ENCODE measurements at regions not wholly inside any gene's neighbourhood (a gene's known extent, or its start where the extent isn't known, plus 50 kb on each side); places are given as distances from the start of the nearest gene placed in this dataset.
"Not testable (repeated sequence)": the region's sequence is repeated elsewhere in the genome, so short reads cannot be mapped to it uniquely, and the experiment has no call there.

GRCh38 chr1:200294241-200294640, 115.6 kb downstream of the ZNF281 start:
- in situ Hi-C loops (cut with HindIII; ENCODE audit: low pct_ligation_motif_present, low pct_unique_long_range_greater_than_20kb, low sequenced_read_pairs) = loop anchor here (25.0 kb wide), 1 partner anchor 193 kb away; no protein-coding TSS in a partner anchor
- DNase-seq = peak; percentile 11

- in situ Hi-C loops (cut with HindIII; ENCODE audit: low pct_ligation_motif_present, low pct_unique_long_range_greater_than_20kb, low sequenced_read_pairs) = loop anchor here (25.0 kb wide), 1 partner anchor 195 kb away; no protein-coding TSS in a partner anchor
Observed at GRCh38 chr1:200292699-200293098, 117.1 kb downstream of the ZNF281 start.

GRCh38 chr1:200291106-200291505, 118.7 kb downstream of the ZNF281 start:
- DNase-seq = no peak
- in situ Hi-C loops (cut with HindIII; ENCODE audit: low pct_ligation_motif_present, low pct_unique_long_range_greater_than_20kb, low sequenced_read_pairs) = loop anchor here (25.0 kb wide), 1 partner anchor 196 kb away; no protein-coding TSS in a partner anchor

More at GRCh38 chr1:200292699-200293098, 117.1 kb downstream of the ZNF281 start:
- DNase-seq = no peak

GRCh38 chr1:200290010-200290685, 119.7 kb downstream of the ZNF281 start:
- peak; percentile 28 for DNase-seq
- in situ Hi-C loops (cut with HindIII; ENCODE audit: low pct_ligation_motif_present, low pct_unique_long_range_greater_than_20kb, low sequenced_read_pairs) = loop anchor here (25.0 kb wide), 1 partner anchor 197 kb away; no protein-coding TSS in a partner anchor

GRCh38 chr1:200288226-200288625, 121.6 kb downstream of the ZNF281 start:
- DNase-seq = no peak
- in situ Hi-C loops (cut with HindIII; ENCODE audit: low pct_ligation_motif_present, low pct_unique_long_range_greater_than_20kb, low sequenced_read_pairs) = loop anchor here (25.0 kb wide), 1 partner anchor 199 kb away; no protein-coding TSS in a partner anchor

- in situ Hi-C loops (cut with HindIII; ENCODE audit: low pct_ligation_motif_present, low pct_unique_long_range_greater_than_20kb, low sequenced_read_pairs) = loop anchor here (25.0 kb wide), 1 partner anchor 203 kb away; no protein-coding TSS in a partner anchor
- DNase-seq = not testable (repeated sequence)
Observed at GRCh38 chr1:200284236-200284635, 125.6 kb downstream of the ZNF281 start.

- in situ Hi-C loops (cut with HindIII; ENCODE audit: low pct_ligation_motif_present, low pct_unique_long_range_greater_than_20kb, low sequenced_read_pairs) = loop anchor here (25.0 kb wide), 1 partner anchor 205 kb away; no protein-coding TSS in a partner anchor
- DNase-seq = no peak
Observed at GRCh38 chr1:200282497-200283122, 127.2 kb downstream of the ZNF281 start.

GRCh38 chr1:200281201-200281835, 128.5 kb downstream of the ZNF281 start:
- no peak for DNase-seq
- in situ Hi-C loops (cut with HindIII; ENCODE audit: low pct_ligation_motif_present, low pct_unique_long_range_greater_than_20kb, low sequenced_read_pairs) = loop anchor here (25.0 kb wide), 1 partner anchor 206 kb away; no protein-coding TSS in a partner anchor

- in situ Hi-C loops (cut with HindIII; ENCODE audit: low pct_ligation_motif_present, low pct_unique_long_range_greater_than_20kb, low sequenced_read_pairs) = loop anchor here (25.0 kb wide), 1 partner anchor 207 kb away; no protein-coding TSS in a partner anchor
- peak; percentile 77 for DNase-seq
Observed at GRCh38 chr1:200279810-200280411, 129.9 kb downstream of the ZNF281 start.

- no peak for DNase-seq
- in situ Hi-C loops (cut with HindIII; ENCODE audit: low pct_ligation_motif_present, low pct_unique_long_range_greater_than_20kb, low sequenced_read_pairs) = loop anchor here (25.0 kb wide), 1 partner anchor 211 kb away; no protein-coding TSS in a partner anchor
Observed at GRCh38 chr1:200275816-200276453, 133.9 kb downstream of the ZNF281 start.

GRCh38 chr1:200275415-200275814, 134.4 kb downstream of the ZNF281 start:
- in situ Hi-C loops (cut with HindIII; ENCODE audit: low pct_ligation_motif_present, low pct_unique_long_range_greater_than_20kb, low sequenced_read_pairs) = loop anchor here (25.0 kb wide), 1 partner anchor 212 kb away; no protein-coding TSS in a partner anchor
- no peak for DNase-seq

- in situ Hi-C loops (cut with HindIII; ENCODE audit: low pct_ligation_motif_present, low pct_unique_long_range_greater_than_20kb, low sequenced_read_pairs) = no loop called here
- no peak for DNase-seq
Observed at GRCh38 chr1:200274116-200274515, 135.7 kb downstream of the ZNF281 start.

GRCh38 chr1:200272481-200273068, 137.3 kb downstream of the ZNF281 start:
- DNase-seq = no peak
- in situ Hi-C loops (cut with HindIII; ENCODE audit: low pct_ligation_motif_present, low pct_unique_long_range_greater_than_20kb, low sequenced_read_pairs) = no loop called here

- no peak for DNase-seq
- in situ Hi-C loops (cut with HindIII; ENCODE audit: low pct_ligation_motif_present, low pct_unique_long_range_greater_than_20kb, low sequenced_read_pairs) = no loop called here
Observed at GRCh38 chr1:200269256-200269655, 140.6 kb downstream of the ZNF281 start.

- no peak for DNase-seq
- in situ Hi-C loops (cut with HindIII; ENCODE audit: low pct_ligation_motif_present, low pct_unique_long_range_greater_than_20kb, low sequenced_read_pairs) = no loop called here
Observed at GRCh38 chr1:200267937-200268336, 141.9 kb downstream of the ZNF281 start.

GRCh38 chr1:200267458-200267857, 142.4 kb downstream of the ZNF281 start:
- no peak for DNase-seq
- in situ Hi-C loops (cut with HindIII; ENCODE audit: low pct_ligation_motif_present, low pct_unique_long_range_greater_than_20kb, low sequenced_read_pairs) = no loop called here

- DNase-seq = no peak
- in situ Hi-C loops (cut with HindIII; ENCODE audit: low pct_ligation_motif_present, low pct_unique_long_range_greater_than_20kb, low sequenced_read_pairs) = no loop called here
Observed at GRCh38 chr1:200266871-200267270, 143.0 kb downstream of the ZNF281 start.

GRCh38 chr1:200265881-200266280, 144.0 kb downstream of the ZNF281 start:
- in situ Hi-C loops (cut with HindIII; ENCODE audit: low pct_ligation_motif_present, low pct_unique_long_range_greater_than_20kb, low sequenced_read_pairs) = no loop called here
- no peak for DNase-seq

All from ACHN (cell line).